Nephron progenitor cell (in vitro differentiated cells): ENCODE measurements at regions not wholly inside any gene's neighbourhood (a gene's known extent, or its start where the extent isn't known, plus 50 kb on each side); places are given as distances from the start of the nearest gene placed in this dataset.

Source experiments
- DNase-seq: peaks from one replicate; pipeline ENCODE4 v3.0.0; 2021
- H3K27ac Mint-ChIP-seq: 2 replicates; pipeline ENCODE4 v1.8.0; 2021; ENCODE audit warnings: mild to moderate bottlenecking, moderate library complexity, mixed read lengths
- H3K27me3 Mint-ChIP-seq: 2 replicates; pipeline ENCODE4 v1.8.0; 2021; ENCODE audit warnings: mild to moderate bottlenecking, low read depth, mixed read lengths; ENCODE audit not compliant: poor library complexity
- H3K36me3 Mint-ChIP-seq: 2 replicates; pipeline ENCODE4 v1.8.0; 2021; ENCODE audit warnings: low read depth, mixed read lengths
- H3K4me1 Mint-ChIP-seq: 2 replicates; pipeline ENCODE4 v1.8.0; 2021; ENCODE audit warnings: mixed read lengths
- H3K4me3 Mint-ChIP-seq: 2 replicates; pipeline ENCODE4 v1.8.0; 2021; ENCODE audit warnings: mild to moderate bottlenecking, moderate library complexity, mixed read lengths
- H3K9me3 Mint-ChIP-seq: 2 replicates; pipeline ENCODE4 v1.8.0; 2021; ENCODE audit warnings: mild to moderate bottlenecking, moderate library complexity, mixed read lengths
- TF ChIP-seq, protein P1 (sequence below): fragments of 200-600 bp; sonication (generic); IDR thresholded peaks from 2 replicates; pipeline ENCODE4 v1.5.0; 2021; ENCODE audit warnings: antibody characterized with exemption

DNA sequence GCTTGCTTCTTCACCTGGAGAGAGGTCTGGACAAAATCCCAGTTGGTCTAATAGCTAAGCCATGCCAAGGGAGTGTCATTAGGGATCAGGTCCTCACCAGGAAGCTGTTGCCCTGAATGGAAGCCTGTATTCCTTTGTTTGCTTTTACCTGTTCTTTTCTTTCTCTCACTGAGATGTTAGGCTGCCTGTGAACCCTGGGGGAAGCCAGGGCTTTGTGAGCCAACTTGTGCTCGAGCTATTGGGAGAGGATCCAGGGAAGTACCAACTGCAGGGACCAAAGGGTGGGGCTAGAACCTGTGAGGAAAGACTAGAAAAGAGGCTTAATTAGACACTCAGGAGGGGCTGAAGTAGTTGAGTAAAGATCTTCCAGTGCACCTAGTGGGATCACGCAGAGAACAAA lies 451.2 kb upstream of the TLE4 start:
- Mint-ChIP-seq H3K36me3 (no peaks in the 10 kb centered on the region), H3K27me3 (peaks cover 10% of the 10 kb centered on the region), H3K9me3 (no peaks in the 10 kb centered on the region), H3K4me3 (no peak overlapping the region), H3K27ac (no peak overlapping the region), H3K4me1 (no peaks in the 10 kb centered on the region)
- TF ChIP-seq, protein P1, sequence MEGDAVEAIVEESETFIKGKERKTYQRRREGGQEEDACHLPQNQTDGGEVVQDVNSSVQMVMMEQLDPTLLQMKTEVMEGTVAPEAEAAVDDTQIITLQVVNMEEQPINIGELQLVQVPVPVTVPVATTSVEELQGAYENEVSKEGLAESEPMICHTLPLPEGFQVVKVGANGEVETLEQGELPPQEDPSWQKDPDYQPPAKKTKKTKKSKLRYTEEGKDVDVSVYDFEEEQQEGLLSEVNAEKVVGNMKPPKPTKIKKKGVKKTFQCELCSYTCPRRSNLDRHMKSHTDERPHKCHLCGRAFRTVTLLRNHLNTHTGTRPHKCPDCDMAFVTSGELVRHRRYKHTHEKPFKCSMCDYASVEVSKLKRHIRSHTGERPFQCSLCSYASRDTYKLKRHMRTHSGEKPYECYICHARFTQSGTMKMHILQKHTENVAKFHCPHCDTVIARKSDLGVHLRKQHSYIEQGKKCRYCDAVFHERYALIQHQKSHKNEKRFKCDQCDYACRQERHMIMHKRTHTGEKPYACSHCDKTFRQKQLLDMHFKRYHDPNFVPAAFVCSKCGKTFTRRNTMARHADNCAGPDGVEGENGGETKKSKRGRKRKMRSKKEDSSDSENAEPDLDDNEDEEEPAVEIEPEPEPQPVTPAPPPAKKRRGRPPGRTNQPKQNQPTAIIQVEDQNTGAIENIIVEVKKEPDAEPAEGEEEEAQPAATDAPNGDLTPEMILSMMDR: no peak
- DNase-seq: no peak

DNA sequence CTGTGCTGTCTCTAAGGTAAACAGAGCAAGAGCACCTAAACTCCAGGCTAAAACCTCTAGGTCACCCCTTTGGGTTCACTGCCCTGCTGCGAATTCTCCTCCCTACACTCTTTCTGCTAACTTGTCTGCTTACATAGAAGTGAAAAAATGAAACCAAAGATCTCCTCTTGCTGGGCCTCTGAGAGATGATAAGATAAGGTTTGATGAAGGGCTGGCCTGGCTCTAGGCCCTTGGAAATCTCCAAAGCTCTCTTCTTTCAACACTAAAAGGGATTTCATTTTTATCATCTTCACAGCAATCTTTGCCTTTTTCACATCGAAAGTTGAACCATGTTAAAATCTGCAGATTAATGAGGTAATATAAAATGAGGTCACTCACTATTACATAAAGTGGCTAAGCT lies 450.8 kb upstream of the TLE4 start:
- Mint-ChIP-seq H3K27ac (no peak overlapping the region), H3K4me3 (no peak overlapping the region), H3K9me3 (no peaks in the 10 kb centered on the region), H3K27me3 (peaks cover 7% of the 10 kb centered on the region), H3K4me1 (no peaks in the 10 kb centered on the region), H3K36me3 (no peaks in the 10 kb centered on the region)
- TF ChIP-seq, protein P1: no peak
- DNase-seq: no peak

DNA sequence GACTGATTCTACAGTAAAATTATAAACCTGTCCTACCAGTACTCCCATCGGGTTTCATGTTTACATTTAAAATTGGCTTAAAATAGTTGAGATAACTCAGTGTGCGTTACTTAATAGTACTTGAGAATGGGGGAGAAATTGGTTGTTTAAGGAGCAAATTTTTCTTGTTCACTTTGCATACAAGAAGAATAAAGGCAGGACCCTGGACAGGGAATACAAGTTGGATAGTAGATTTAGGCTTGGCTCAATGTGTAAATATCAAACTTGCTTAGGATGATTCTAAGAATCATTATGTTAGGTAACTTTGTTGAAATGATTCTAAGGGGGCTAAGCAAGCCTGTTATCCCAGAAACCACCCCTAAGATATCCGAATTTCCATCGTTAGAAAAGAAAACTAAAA lies 448.4 kb upstream of the TLE4 start:
- H3K36me3 Mint-ChIP-seq: no peaks in the 10 kb centered on the region
- no peaks in the 10 kb centered on the region for H3K4me1 Mint-ChIP-seq
- H3K9me3 Mint-ChIP-seq: no peaks in the 10 kb centered on the region
- no peak overlapping the region for H3K4me3 Mint-ChIP-seq
- no peak overlapping the region for H3K27ac Mint-ChIP-seq
- DNase-seq: no peak
- TF ChIP-seq, protein P1: no peak
- peaks cover 5% of the 10 kb centered on the region for H3K27me3 Mint-ChIP-seq

DNA sequence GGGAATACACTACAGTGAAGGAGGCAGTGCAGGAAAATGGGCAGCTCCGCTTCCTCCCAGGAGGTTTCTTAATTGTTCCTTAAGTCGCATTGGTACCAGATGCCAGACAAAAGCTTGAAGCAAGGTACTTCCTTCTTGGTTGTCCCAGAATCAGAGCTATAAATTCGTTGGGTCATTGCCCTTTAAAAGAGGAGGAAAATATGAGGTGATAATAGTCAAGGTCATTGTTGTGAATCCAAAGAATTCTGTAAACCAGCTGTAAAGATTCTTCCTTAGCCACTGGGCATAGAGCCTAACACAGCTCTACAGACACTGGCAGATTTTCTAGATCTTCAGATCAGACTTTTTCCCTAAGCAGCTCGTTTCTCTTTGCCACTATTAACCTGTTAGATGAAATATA lies 444.1 kb upstream of the TLE4 start:
- Mint-ChIP-seq H3K27ac (no peak overlapping the region), H3K36me3 (no peaks in the 10 kb centered on the region), H3K4me1 (no peaks in the 10 kb centered on the region), H3K9me3 (no peaks in the 10 kb centered on the region), H3K27me3 (peaks cover 5% of the 10 kb centered on the region), H3K4me3 (no peak overlapping the region)
- no peak for DNase-seq
- TF ChIP-seq, protein P1: no peak

DNA sequence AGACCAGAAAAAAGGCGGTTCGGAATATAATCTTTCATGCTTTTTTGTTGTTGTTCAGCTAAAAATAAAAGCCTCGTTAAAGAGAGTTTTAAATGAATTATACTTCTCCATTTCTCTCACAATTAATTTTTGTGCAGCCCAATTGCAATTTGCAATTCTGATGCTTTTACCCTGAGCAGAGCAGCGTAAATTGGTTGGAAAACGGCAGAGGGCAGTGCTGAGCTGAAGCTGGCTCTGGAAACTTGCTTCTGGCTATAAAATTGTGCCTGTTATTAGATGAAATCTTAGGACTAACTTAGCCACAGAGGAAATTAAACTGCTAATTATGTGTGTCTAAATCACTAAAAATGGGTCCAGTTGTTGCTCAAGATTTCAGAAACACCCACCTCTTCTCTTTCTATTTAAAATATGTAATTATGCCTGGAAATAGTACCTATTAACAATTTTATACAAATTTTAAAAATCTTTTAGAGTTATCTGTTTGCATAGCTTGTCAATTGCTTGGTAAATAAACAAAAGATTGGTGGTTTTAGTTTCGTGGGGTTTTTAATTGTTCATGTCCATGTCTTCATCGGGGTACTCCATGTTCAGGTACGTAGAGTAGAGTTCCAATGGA lies 441.8 kb upstream of the TLE4 start:
- TF ChIP-seq, protein P1: peak; percentile 94
- no peak overlapping the region for H3K4me3 Mint-ChIP-seq
- DNase-seq: peak; percentile 70
- H3K4me1 Mint-ChIP-seq: peaks cover 7% of the 10 kb centered on the region
- no peaks in the 10 kb centered on the region for H3K9me3 Mint-ChIP-seq
- peaks cover 5% of the 10 kb centered on the region for H3K27me3 Mint-ChIP-seq
- H3K27ac Mint-ChIP-seq: no peak overlapping the region
- no peaks in the 10 kb centered on the region for H3K36me3 Mint-ChIP-seq

DNA sequence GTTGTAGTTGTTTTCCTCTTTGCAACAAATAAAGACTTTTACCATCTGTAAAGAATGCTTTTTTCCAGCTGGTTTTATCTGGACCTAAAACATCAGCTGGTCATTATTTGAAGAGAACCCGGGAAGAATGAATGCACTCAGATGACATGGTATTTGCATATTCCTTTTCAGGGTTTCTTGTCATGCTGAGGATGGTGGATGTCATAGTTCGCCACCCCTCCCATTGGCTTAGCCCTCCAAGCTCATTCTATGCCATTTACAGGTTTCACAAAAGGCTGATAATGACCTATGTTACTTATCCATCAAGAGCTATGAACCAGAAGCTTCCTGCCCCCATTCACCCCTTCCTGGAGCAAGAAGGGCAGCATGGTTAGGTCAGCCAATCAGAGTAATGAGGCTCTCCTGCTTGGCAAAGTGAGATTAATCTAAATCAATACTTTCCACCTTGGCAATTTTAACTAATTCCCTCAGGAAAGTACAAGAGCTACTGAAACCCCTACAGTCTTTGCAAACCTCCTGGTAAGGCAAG lies 440.5 kb upstream of the TLE4 start:
- peaks cover 12% of the 10 kb centered on the region for H3K4me1 Mint-ChIP-seq
- TF ChIP-seq, protein P1: no peak
- H3K27me3 Mint-ChIP-seq: peaks cover 5% of the 10 kb centered on the region
- H3K4me3 Mint-ChIP-seq: no peak overlapping the region
- H3K9me3 Mint-ChIP-seq: no peaks in the 10 kb centered on the region
- DNase-seq: no peak
- H3K27ac Mint-ChIP-seq: no peak overlapping the region
- no peaks in the 10 kb centered on the region for H3K36me3 Mint-ChIP-seq
